Suprapubic skin (tissue), 4 donors: ENCODE measurements at regions not wholly inside any gene's neighbourhood (a gene's known extent, or its start where the extent isn't known, plus 50 kb on each side); places are given as distances from the start of the nearest gene placed in this dataset.

Experiments used
- DNase-seq, 2 donors: peaks; one replicate each; pipeline ENCODE4 v3.0.0-alpha.2; 2019; ENCODE audit warnings: low spot score in 2 of 2
- H3K27ac ChIP-seq: fragments of 200-600 bp; sonication (generic); one replicate; pipeline ENCODE4 v1.5.1; 2019
- H3K27me3 ChIP-seq: fragments of 200-600 bp; sonication (generic); one replicate; pipeline ENCODE4 v1.5.1; 2019
- H3K36me3 ChIP-seq: fragments of 200-600 bp; sonication (generic); one replicate; pipeline ENCODE4 v1.5.1; 2019
- H3K4me1 ChIP-seq: fragments of 200-600 bp; sonication (generic); one replicate; pipeline ENCODE4 v1.5.1; 2019
- H3K4me3 ChIP-seq: fragments of 200-600 bp; sonication (generic); one replicate; pipeline ENCODE4 v1.5.1; 2019; ENCODE audit warnings: mild to moderate bottlenecking
- H3K9me3 ChIP-seq: fragments of 200-600 bp; sonication (generic); one replicate; pipeline ENCODE4 v1.5.1; 2019
- CTCF ChIP-seq, 2 donors: fragments of 200-600 bp in 1 of 2; fragments of 450-650 bp in 1 of 2; sonication (generic) in 1 of 2; IDR thresholded peaks; one replicate each; pipeline ENCODE4 v1.5.1; 2016 to 2019; ENCODE audit warnings: antibody characterized with exemption in 2 of 2, mild to moderate bottlenecking in 1 of 2, moderate library complexity in 1 of 2
- EP300 ChIP-seq: sonication (generic); formaldehyde crosslinking; IDR thresholded peaks from one replicate; pipeline ENCODE4 v1.6.1; 2017; ENCODE audit warnings: antibody characterized with exemption
- POLR2A ChIP-seq, 2 donors: fragments of 450-650 bp; IDR thresholded peaks; one replicate each; pipeline ENCODE4 v1.6.1; 2017; ENCODE audit warnings: antibody characterized with exemption in 2 of 2, mild to moderate bottlenecking in 2 of 2, moderate library complexity in 2 of 2
- POLR2AphosphoS5 ChIP-seq, 3 donors: sonication (generic); formaldehyde crosslinking; IDR thresholded peaks; one replicate each; pipeline ENCODE4 v1.6.1; 2017; ENCODE audit warnings: antibody characterized with exemption in 3 of 3
- WGBS: methylation state at CpG from one replicate; pipeline ENCODE4 v1.1.5; 2018; 5-methylcytosine and 5-hydroxymethylcytosine counted together

- H3K27me3 ChIP-seq, result no peaks in the 10 kb centered on the region
- H3K4me3 ChIP-seq, result no peak overlapping the region
- H3K4me1 ChIP-seq, result no peaks in the 10 kb centered on the region
- no peak for TF ChIP-seq EP300
- no peak for TF ChIP-seq CTCF (IDR thresholded peaks at IDR 0.05)
- no peak for TF ChIP-seq POLR2A (IDR thresholded peaks at IDR 0.05)
- no peak for TF ChIP-seq POLR2AphosphoS5 (IDR thresholded peaks at IDR 0.05)
- no peaks in the 10 kb centered on the region for H3K9me3 ChIP-seq
- H3K36me3 ChIP-seq, result no peaks in the 10 kb centered on the region
- no peak overlapping the region for H3K27ac ChIP-seq
- 39% methylated on average over 2 of the region's 2 CpGs for WGBS
- DNase-seq, result no peak
These were observed 520.4 kb downstream of the SLITRK6 start for GRCh38 chr13:85278851-85279250.

DNA sequence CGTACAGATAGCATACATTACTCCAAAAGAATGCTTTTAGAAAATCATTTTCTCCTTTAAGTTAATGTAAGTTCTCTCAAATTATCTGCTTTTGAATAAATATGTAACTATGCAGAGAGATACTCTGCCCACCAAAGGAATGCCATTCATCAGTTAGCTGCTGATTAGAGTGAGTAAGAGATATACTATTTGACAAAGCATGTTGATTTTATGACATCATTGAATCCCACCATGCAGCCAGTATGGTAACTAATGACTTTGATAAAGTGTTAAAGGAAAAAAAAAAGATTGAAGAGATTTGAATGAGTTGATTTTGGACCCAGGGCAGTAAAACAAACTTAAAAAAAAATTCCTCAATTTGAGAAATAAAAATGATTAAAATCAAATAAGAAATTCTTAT lies 521.5 kb downstream of the SLITRK6 start:
- H3K4me3 ChIP-seq, result no peak overlapping the region
- no peak for TF ChIP-seq POLR2A (IDR thresholded peaks at IDR 0.05)
- TF ChIP-seq POLR2AphosphoS5 (IDR thresholded peaks at IDR 0.05), result no peak
- no peak for TF ChIP-seq EP300
- no peak for TF ChIP-seq CTCF (IDR thresholded peaks at IDR 0.05)
- no peak overlapping the region for H3K27ac ChIP-seq
- H3K4me1 ChIP-seq, result no peaks in the 10 kb centered on the region
- H3K36me3 ChIP-seq, result no peaks in the 10 kb centered on the region
- DNase-seq, result no peak
- H3K9me3 ChIP-seq, result no peaks in the 10 kb centered on the region
- no peaks in the 10 kb centered on the region for H3K27me3 ChIP-seq
- WGBS, result 70% methylated on average over 1 of the region's 1 CpG

- DNase-seq, result no peak
- 78% methylated on average over 2 of the region's 2 CpGs for WGBS
- no peak for TF ChIP-seq EP300
- TF ChIP-seq POLR2A (IDR thresholded peaks at IDR 0.05), result no peak
- no peak for TF ChIP-seq POLR2AphosphoS5 (IDR thresholded peaks at IDR 0.05)
- no peak for TF ChIP-seq CTCF (IDR thresholded peaks at IDR 0.05)
- Histone ChIP-seq H3K9me3 (no peaks in the 10 kb centered on the region), H3K4me1 (no peaks in the 10 kb centered on the region), H3K4me3 (no peak overlapping the region), H3K27me3 (no peaks in the 10 kb centered on the region), H3K27ac (no peak overlapping the region), H3K36me3 (no peaks in the 10 kb centered on the region)
These were observed 532.4 kb downstream of the SLITRK6 start for GRCh38 chr13:85266771-85267170.

DNA sequence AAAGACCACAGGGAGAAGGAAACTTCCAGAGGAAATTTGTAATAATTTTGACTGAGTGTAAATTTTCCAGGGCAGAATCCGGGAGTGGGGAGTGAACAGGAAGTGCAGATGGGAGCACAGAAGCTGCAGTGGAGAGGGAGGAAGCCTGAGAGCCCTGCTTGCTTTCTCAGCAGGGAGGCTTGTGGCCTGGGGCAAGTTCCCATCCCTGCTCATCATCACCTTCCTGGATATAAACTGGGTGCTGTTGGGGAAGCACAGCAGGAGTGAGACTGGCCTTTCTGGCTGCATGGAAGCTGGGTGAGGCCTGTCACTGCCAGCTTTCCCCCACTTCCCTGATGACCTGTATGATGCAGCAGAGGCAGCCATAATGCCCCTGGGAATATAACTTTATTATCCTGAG lies 532.9 kb downstream of the SLITRK6 start:
- Histone ChIP-seq H3K36me3 (no peaks in the 10 kb centered on the region), H3K4me3 (no peak overlapping the region), H3K27ac (no peak overlapping the region), H3K9me3 (no peaks in the 10 kb centered on the region), H3K27me3 (no peaks in the 10 kb centered on the region), H3K4me1 (no peaks in the 10 kb centered on the region)
- TF ChIP-seq CTCF (IDR thresholded peaks at IDR 0.05) (no peak), EP300 (no peak), POLR2AphosphoS5 (IDR thresholded peaks at IDR 0.05) (no peak), POLR2A (IDR thresholded peaks at IDR 0.05) (no peak)
- WGBS, result 29% methylated on average over 1 of the region's 1 CpG
- no peak for DNase-seq

DNA sequence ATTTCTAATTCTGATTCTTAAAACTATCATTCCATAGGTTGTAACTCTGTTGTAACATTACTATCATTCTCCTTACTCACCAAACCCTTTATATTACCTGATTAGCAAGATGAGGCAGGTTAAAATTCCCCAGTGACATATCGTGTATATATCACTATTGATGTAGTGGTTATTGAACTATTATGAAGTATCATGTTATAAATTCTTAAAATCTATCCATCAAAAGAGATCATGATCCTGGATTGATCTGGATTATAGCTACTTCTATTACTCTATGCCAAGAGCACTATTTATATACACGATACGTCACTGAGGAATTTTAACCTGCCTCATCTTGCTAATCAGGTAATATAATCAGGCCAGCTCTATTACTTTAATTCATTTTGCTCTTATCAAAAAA lies 533.9 kb downstream of the SLITRK6 start:
- no peak for DNase-seq
- 63% methylated on average over 3 of the region's 3 CpGs for WGBS
- TF ChIP-seq EP300 (no peak), POLR2AphosphoS5 (IDR thresholded peaks at IDR 0.05) (no peak), CTCF (IDR thresholded peaks at IDR 0.05) (no peak), POLR2A (IDR thresholded peaks at IDR 0.05) (no peak)
- H3K36me3 ChIP-seq, result no peaks in the 10 kb centered on the region
- no peak overlapping the region for H3K4me3 ChIP-seq
- no peaks in the 10 kb centered on the region for H3K4me1 ChIP-seq
- H3K9me3 ChIP-seq, result no peaks in the 10 kb centered on the region
- H3K27me3 ChIP-seq, result no peaks in the 10 kb centered on the region
- no peak overlapping the region for H3K27ac ChIP-seq
